Breast epithelium (tissue), 3 donors: ENCODE measurements at regions not wholly inside any gene's neighbourhood (a gene's known extent, or its start where the extent isn't known, plus 50 kb on each side); places are given as distances from the start of the nearest gene placed in this dataset.

Source experiments
- CTCF ChIP-seq, 3 donors: fragments of 450-650 bp; IDR thresholded peaks; one replicate each; pipeline ENCODE4 v1.5.1; 2016 to 2017; ENCODE audit warnings: antibody characterized with exemption in 3 of 3, mild to moderate bottlenecking in 3 of 3, moderate library complexity in 3 of 3
- POLR2A ChIP-seq: fragments of 450-650 bp; IDR thresholded peaks from one replicate; pipeline ENCODE4 v1.6.1; 2016; ENCODE audit warnings: antibody characterized with exemption, mild to moderate bottlenecking, moderate library complexity

GRCh38 chr6:146890644-146891434 is 292.1 kb downstream of the ADGB start:
- TF ChIP-seq CTCF (IDR thresholded peaks at IDR 0.05) (no peak), POLR2A (no peak)
